Activated naive CD4-positive, alpha-beta T cell (primary cell): ENCODE measurements at regions not wholly inside any gene's neighbourhood (a gene's known extent, or its start where the extent isn't known, plus 50 kb on each side); places are given as distances from the start of the nearest gene placed in this dataset.

Source experiments
- DNase-seq, 4 experiments: peaks; one replicate each; lab custom pipeline; 2025; lab: John Stamatoyannopoulos, UW

DNA sequence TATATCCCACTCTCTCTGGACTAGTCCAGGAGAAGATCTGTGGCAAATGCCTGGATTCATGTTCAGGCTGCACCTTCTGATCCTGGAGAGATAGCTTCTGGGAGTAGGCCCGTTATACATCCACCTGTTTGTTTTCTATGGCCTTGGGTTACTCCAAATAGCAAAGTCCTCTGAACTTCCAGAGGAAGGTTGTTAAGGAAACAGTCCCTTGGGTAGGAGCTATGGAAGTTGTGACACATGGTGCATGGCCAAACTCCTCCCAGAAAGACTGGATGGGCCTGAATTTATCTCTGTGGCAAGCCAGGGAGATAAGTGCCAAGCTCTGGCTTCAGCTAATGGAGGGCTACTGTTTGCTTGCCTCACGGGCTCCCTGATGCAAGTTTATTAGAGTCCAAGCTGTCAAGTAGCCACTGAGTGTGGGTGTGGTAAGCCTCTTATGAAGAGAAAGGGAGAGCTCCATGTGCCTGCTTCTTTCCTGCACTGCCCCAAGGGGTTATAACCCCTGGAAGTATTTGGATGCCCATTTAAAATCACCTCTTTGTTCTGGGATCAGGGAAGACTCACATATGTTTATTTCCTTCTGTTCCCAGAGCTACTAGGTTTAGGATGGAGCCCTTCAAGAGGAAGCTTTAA, 328.7 kb upstream of the ATP11B start:
- DNase-seq = no peak

DNA sequence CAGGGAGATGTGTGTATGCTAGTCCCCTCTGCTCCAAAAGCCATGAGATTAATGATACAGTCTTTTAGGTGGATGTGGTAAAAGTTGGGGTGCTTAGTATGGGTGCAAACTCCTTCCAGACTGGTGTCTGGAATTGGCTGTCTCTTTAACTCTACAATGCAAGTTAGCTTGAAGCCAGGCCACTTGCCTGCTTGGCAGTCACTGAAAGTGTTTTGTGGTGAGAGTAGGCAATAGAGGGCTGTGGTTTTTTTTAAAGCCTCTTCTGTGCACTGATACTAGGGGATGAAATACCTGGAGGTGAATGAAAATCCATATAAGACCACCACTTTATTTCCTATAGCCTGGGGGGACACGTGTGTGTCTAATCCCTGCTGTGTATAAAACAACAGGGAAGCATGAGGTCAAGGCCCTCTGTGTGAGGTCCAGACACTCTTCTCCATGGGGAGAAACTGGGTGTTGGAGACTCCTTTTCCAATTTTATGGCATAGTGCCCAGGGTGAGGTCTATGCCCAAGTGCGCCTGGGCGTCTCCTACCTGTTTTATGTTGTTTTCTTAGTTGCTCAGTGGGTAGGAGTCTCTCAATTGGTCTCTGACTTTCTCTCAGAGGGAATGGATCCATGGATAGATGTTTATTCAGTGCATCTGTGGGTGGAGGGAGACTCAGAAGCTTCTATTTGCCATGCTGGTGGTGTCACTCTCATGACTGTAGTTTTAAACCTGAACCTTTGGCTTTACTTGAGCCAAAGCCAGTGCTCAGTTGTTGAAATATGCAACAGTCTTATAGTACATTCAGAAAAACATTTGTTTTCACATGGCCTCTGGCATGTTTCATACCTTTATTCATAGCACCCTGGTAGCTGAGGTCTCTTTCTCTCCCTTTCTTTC, 327.8 kb upstream of the ATP11B start:
- no peak for DNase-seq

DNA sequence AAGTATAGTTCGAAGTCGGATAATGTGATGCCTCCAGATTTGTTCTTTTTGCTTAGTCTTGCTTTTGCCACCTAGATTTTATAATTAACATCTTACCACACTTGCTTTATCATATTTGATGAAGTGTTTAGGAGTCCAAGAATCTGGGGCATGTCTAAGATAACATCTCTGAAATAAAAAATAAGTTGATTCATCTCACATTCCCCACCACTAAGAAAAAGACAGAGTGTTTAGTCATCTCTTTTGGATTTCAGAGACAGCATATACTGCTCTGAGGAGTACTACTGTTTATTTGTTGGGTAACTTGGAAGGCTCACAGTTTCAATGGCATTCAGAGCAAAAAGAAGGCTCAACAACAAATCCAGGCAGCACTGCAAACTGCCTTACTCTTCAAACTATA, 324.2 kb upstream of the ATP11B start:
- no peak for DNase-seq

DNA sequence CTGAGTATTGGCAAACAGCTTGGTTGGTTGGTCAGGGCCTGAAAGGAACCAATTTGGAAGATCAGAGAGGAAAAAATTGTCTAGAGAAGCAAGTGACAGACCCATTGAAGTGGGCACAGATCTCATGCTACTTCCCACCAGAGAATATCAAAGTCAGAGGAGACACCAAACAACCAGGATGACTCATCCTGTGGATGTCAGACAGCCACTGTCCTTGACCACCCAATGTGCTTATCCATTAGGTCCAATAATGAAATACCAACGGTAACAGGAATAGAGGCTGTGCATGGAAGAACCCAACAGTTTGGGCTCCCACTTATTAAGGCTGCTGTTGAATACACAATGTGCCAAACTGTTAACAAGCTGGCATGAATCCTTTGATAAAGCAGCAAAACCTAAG, 323.1 kb upstream of the ATP11B start:
- no peak for DNase-seq

DNA sequence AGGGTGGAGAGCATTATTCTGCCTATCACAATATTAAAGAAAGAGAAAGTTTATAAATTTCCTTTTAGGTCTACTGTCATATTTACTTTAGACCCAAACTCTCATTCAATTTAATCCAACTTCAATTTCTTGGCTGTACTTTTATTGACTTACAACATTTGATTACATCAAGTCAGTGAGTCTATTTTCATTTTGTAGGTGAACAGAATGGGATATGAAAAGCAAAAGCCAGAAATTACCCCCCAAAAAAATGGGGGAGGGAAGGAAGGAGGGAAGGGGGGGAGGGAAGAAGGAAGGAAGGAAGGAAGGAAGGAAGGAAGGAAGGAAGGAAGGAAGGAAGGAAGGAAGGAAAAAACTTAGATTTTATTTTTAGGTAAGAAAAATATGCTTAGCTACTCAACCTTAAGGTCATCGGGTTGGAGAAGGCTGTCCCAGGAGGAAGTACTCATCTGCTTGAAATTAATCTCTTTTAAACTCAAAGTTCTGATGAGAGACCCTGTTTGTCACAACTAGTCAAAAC, 320.1 kb upstream of the ATP11B start:
- no peak for DNase-seq

DNA sequence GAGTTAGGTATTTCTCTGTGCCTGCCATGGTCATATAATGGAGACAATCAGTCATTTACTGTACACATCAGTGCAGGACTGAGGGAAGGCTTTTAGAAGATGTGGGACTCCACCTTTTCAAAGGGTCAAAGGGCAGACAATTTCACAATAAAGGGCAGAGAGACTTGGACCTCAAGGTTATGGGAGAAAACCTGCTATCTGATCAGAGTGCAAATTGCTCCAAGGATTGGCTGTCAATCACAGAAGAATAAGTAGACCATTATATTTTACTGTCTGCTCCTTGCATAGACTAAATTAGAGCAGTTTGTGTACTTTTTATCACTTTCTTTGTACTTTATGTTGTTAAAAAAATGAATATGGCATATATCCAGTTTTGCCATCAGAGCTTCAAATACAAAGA, 314.9 kb upstream of the ATP11B start:
- DNase-seq = no peak

DNA sequence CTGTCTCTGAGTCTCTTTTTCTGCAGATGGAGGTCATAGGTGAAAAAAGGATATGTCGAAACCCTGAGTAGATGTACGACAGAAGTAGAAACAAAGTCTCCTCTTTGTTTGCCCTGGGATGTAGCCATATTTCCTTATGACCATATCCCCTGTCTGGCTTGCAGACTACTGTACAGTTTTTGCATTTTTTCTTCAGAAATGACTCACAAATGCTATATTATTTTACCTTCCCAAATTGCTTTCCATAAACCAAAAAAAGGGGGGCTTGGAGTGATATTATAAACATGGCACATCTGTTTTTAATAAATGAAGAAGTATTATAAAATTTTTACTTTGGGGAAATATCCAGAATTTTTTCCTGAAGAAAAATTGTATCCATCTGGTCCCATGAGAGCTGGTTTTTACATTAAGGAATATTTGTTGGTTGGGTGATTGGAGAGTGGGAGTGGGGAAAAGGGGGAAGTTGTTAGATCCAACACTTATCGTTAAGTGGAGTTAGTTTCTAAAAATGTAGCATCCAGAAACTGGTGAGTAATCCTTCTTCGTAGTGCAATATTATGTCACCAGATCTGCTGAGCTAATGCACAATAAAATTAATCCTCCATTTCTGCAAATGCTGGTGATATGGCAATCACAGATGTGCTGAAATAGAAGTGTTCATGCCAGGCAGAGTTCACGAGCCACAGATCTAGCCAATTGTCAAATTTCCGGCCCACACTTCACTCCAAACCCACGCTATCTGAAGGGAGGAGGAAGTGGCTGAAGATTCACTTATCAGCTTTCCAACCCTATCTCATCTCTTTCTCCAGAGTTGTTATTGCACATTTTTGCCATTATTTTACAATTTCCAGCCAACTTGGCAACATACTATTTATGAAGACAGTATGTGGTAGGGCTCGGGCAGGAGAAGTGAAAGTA, 313.6 kb upstream of the ATP11B start:
- no peak for DNase-seq

DNA sequence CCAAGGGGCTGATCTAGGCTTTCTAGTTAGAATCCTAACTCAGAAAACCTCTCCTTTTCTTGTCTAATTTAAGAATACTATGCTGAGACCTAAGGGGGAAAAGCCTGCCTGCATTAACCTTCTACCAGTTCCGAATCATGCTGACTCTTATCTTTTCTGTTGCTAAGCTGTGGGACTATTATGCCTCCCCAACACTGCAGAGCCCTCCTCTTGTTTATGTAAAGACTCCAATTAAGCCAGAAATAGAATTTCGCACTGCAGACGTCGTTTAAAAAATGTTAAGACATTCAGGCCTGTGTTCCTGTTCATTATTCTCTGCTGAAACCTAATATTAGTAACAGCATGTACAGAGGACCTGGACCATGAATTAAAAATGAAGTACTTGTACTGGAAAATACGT, 310.6 kb upstream of the ATP11B start:
- DNase-seq = no peak

DNA sequence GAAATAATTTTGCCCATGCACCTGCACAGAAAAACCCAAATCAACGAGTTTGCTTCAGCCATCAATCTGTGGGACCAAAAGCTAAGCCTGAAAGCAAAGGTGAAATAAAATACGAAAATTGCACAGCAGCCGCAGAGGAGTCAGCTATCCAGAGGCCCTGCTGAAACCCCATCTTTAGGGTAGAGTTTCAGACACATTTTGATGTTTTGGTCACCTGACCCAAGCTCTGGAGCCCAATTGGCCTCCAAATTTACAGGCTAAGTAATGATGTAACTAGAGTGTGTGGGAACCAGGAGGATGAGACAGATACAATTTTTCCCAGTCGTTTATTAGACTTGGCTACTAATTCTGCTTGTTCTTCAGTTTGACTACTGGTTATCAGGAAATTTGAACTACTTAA, 308.6 kb upstream of the ATP11B start:
- no peak for DNase-seq

DNA sequence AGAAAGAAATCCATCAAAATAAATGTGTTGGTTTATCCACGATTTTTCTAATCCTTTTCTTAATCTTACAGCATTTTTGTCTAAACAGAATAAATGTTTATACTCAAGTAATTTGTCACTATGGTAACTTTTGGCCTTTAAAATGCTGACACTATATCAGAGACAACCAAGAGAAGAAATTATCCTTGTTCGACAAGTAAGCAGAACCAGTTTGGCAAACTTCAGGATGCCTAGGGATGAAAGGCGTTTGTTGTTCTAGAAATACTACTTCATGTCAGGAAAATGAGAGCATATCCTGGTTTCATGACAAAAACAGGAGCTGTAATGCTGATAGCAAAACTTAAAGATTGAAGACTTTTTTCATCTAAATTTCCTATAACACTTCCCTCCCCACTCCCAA, 308.0 kb upstream of the ATP11B start:
- no peak for DNase-seq

DNA sequence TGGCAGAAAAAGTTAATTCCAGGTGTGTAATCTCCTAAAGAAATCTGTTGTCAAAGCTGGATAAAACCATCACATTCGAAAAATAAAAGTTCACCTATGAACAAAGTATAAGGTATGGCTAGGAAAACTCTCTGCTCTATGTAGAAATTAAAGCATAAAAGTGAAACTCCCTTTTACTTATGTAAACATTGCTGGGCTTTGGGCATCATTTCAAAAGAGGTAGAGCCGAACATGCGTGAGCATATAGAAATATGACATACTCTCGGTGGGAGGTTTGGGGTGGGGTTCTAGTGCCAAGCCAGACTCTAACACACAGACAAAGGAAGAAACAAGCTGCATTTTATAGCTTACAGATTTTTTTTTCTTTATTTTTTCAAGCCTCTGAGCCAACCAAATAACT, 306.8 kb upstream of the ATP11B start:
- DNase-seq = no peak

DNA sequence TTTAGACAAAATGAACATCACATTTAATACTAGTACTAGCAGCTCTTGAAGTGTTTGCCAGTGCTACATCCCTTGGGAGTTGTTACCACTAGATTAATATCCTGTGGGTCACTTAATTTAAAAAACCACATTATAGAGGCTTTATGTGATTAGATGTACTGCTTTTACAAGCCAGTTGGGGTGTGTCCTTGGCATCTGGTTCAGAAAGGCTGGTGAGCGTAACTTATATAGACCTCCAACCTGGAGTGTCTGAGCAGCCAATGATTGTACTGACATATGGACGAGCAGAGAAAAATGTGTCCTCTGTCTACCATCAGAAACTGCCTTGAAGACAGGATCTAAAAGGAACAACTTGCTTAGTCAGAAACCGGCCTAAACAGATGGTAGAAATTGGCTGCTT, 306.2 kb upstream of the ATP11B start:
- DNase-seq = no peak

DNA sequence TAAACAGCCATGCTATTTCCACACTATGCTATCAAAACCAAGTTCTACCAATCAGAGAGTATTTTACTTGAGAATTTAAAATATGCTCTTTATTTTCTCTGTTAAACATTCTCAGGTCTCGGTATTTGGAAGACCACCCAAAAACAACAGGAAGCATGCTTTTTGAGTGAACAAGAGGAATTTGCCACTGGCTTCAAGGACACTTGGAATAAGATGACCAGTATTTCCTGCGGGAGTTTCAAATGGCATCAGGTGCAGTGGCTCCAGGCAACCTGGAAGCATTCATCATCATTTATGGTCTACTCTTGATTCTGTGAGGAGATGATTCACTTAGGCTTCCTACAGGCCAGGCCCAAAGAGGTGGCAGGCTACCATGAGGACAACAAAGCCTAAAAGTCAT, 305.7 kb upstream of the ATP11B start:
- DNase-seq = no peak

DNA sequence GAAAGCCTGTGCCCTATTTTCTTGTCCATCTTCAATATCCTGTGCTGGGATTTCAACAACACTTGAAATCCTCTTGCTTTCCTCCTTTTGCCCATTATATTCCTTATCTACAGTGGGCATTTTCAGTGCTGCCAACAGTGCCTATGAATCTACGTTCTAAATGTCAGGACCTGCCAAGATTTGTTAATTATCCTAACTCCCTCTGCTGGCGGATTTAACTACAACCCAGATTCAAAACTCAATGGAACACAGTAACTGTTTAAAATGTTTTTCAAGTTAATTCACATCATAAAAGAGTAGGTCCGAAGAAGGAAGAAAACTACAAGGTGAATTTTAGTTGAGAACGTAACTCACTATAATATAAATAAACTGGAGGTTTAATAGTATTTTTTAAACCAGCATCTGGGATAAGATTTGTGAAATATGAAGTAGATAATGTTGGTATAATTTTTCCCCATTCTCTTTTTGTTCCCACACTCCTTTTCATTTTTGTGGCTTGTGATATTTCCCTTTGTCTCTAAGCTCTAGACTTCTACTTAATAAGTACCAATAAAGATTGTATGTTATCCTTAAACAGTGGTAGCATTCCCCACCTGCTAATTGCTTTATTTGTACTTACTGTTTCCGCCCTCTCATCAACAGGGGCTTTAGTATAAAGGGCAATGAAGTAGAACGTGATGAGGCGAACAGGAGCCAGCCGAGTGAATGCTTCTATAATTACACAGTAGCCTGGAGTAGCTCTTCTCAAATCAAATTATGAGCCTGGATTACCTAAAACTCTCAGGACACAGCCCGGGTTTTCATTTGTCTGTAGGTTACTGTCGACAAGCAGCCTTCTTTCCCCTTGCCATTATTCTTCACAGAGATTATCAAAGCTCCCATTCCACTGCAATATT, 302.5 kb upstream of the ATP11B start:
- no peak for DNase-seq

DNA sequence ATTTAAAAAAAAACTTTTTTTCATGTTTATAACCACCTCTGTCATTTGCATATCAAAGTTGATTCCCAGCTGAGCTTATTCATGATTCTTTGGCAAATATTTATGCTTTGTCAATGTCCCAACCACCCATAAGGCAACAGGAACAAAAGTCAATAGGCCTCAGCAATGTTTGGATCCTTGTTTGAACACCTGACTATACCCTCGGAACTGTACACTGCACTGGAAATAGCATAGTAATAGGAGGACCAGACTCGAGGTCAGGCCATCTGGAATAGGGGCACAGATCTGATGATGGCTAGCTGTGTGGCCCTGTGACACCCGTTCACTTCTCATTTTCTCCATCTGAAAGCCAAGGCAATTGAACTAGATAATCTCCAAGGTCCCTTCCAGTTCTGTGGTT, 301.7 kb upstream of the ATP11B start:
- no peak for DNase-seq

DNA sequence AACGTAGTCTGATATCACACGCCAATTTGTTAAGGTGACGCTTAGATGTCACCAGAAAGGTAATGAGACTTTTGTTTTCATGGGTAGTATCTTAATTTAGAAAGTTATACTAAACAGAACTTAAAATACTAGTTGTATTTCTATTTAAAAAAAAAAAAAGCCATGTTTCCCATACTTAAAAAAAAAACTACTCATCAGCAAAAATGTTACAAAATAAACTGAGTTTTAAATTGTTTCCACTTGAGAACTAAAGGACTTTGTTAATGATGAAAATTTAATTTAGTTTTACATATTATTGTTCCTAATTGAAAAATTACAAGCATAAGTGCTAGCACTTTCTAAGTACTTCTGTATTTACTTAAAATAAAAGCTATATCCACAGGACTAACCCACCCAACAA, 300.8 kb upstream of the ATP11B start:
- no peak for DNase-seq

DNA sequence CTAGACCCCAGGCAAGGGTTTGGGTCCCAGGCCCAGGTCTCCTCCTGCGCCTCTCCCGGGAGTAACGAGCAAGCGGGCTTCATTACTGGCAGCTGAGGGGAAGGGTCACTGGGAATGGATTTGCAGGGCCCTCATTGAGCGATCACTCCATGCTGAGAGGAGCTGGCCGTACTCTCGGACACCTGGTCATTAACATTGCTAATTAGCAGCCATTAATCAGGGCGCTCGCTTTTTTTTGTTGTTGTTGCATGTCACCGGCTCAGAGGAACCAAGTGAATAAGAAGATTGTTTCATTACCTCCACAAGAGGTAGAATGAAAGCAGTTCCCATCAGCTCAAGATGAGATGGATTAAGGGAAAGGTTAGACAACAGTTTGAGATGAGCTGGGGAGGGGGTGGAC, 293.0 kb upstream of the ATP11B start:
- DNase-seq = no peak

DNA sequence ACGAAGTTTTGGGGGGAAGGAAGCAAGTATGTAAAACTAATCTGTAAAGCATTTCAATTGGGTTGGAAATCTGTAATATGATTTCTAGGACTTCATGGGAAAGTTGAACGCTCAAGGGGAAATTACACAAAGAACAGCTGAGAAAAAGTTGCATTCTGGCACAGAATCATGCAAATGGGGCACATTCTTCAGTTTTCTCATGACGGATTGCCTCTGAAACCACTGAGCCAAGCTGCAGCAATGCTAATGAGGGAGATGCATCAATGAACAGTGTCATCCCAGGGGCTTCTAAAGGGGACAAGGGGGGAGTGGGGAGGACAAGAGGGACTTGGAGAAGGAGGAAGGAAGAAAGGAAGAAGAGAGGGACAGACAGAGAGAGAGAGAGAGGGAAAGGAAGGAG, 291.4 kb upstream of the ATP11B start:
- no peak for DNase-seq

DNA sequence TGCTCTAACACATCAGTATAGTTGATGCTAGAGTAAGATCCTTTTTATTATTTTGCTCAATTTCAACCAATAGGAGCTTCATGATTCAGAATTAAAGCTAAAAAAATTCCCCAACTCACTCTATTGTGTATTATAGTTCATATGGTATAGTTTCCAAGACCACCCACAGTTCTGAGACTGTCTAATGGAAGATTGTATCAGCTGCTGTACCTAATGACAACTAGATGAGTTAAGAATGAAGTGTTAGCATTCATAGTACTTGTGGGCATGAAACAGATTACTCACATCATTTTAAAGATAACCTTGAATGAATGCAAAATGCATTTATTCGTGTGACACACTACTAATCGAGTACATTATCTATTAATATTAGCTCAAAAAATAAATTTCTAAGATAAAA, 289.9 kb upstream of the ATP11B start:
- DNase-seq = no peak

DNA sequence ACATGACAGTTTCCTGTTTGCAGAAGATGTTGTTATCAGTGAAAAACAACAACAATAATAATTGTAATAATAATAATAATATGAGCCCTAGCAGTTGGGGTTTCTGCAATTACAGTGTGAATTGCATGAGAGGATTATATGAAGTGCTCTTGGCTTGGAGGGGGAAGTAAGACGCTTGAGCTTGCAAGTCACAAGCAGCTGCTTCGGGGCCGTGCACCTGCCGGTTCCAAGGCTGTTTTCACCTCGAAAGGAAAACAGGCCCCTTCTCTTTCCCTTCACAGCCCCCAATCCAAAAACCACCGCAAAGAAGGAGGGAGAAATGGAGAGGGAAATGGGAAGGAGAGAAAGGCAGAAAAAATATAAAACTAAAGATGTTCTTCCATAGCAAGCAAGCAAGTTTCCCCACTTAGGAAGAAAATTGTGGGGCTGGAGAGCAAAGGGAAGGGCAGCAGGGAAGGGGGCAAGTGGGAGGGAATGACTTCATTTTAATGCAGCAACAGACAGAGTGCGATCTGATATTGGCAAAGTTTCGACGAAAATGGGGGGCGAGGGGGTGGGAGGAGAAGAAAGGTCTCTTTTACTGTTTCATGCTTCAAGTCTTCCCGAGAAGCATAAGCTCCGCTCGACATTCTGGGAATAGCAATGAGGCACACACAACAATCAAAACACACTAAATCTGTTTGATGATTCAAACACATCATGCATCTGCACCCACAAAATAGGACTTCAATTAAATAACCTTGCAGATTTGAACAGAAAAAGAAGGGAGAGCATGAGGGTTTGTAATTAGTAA, 284.2 kb upstream of the ATP11B start:
- DNase-seq = no peak
